DMS153 (cell line): ENCODE measurements at regions not wholly inside any gene's neighbourhood (a gene's known extent, or its start where the extent isn't known, plus 50 kb on each side); places are given as distances from the start of the nearest gene placed in this dataset.
"Not testable (repeated sequence)": the region's sequence is repeated elsewhere in the genome, so short reads cannot be mapped to it uniquely, and the experiment has no call there.

ENCODE experiments used
- DNase-seq: peaks from one replicate; lab custom pipeline; 2025; lab: John Stamatoyannopoulos, UW

DNA sequence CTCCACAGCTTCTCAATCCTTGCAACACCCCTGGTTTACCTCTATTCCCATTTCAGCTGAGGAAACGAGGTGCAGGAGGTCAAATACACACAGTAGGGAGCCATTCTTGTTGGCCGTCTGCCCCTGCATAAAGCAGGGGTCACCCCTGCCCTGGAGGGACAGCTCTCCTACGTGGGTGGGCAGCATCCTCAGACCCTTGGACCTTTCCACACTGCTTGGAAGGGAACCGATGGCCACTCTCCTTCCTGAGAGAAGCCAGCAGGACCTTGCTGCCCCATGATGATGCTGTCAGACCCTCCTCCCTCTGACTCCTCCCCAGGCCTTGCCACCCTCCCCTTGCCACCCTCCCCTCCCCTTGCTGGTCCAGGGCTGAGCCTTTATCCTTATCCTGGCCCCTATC is 121.1 kb upstream of the SYT13 start:
- no peak for DNase-seq

DNA sequence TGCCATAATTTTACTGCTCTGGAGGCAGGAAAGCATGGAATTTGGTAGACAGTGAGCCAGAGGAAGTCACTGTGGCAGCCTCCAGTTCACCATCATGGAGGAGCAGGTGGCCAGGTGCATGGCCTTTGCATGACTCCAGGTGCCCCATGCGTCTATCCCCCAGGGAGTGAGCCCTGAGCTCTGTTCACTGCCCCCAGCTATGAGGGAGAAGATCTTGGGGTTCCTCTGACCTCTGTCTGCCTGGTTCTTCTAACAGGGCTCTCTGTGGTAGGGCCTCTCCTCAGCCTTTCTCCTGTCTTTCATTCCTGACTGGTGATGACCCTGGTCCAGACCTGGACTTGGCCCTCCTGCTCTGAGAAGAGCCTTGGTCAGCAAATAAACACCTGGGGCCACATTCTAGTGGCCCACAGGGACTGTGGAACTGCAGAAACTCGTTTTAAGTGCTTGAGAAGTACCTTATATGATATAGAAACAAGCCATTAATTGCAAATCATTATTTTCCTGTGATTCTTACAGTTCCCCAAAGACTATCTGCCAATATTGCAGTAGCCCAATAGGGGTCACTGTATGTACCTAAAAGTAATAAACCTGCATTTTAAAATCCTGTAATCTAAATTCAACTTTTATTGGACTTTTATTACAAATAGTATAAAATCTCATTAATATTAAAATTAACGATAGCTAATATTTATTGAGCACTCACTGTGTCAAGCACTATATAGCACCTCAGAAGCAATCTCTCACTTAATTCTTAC is 120.0 kb upstream of the SYT13 start:
- DNase-seq = no peak

DNA sequence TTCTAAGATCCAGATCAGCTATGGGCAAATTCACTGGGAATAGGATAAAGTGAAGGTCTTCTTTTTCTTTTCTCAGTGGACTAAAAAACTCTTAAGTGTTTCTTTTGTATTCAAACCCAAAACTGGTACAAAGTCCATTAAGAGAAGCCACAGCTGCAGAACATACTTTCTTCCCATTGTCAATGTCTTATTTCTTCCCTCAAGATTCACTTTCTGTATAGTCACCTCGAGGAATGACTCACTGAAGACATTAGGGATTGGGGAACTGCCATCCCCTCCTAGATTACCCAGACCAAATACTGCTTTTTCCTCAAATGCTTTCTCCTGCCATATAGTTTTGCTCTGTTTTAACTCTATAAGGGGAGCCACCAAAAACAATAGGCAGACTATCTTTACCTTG is 117.4 kb upstream of the SYT13 start:
- not testable (repeated sequence) for DNase-seq

DNA sequence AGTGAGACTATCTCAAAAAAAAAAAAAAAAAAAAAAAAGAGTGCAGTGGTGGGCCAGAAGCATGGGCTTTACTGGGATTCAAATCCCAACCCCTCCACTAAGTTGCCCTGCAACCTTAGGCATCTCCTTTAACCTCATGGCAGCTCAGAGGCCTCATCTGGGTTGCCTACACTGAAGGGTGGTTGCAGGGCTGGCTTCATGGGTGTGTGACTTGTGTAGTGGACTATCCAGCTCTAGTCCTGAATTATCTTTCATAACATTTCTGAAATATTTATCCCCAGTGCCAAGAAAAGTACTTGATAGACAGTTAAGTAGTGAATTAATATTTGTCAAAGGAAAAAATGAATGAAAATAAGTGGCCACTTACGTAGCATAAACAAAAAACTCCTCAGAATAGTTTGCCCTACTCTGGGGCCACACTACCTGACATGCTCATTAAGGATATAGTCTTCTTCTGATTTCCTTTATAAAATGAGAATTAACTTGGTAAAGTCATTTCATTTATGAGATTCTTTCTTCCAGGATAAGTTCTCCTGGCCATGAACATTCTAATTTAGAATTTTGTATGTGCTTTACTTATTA is 116.0 kb upstream of the SYT13 start:
- no peak for DNase-seq

DNA sequence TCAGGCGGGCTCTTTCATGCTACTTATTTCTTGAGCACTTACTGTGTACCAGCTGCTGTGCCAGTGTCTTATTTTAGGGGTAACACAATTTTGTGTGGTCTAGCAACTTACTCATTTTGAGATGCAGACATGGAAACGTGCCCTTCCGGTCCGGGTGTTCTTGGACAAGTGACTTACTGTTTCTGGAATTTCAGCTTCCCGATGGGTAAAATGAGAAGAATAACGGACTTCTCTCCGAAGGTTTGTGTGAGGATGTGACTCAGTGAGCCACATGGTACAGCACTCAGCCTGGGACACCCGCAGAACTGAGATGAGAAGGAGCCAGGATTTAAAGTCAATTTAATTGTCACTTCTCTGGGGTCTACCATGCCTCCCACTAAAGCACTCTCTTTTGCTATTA is 114.5 kb upstream of the SYT13 start:
- DNase-seq = no peak

DNA sequence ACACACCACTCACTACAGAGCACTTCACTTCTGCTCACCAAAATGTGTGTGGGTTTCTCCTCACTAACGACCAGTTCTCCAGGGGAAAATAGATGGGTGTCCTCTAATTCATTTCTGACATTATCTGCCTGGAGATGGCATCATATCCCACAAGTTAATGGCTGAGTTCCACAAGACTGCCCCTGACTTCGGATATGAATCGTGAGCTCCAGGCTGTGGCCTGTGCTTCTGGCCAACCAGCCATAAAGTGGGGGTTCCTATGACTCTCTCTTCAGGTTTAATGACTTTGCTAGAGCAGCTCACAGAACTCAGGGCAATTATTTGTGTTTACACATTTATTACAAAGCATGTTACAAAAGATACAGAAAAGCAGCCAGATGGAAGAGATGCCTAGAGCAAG is 113.0 kb upstream of the SYT13 start:
- DNase-seq = no peak

DNA sequence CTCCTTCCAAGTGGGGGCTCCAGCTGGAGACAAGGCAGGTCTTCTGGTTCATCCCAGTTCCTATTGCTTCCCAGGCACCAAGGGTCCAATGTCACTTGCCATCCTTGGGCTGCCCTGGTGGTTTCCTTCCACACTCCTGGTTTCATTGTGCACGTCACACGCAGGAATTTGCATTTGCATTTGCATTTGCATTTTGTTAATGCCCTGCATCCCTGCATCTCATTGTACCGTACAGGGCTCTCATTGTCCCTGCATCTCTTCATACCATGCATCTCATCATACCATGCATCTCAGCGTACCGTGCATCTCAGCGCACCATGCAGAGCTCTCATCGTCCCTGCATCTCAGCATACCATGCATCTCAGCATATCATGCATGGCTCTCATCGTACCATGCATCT is 112.2 kb upstream of the SYT13 start:
- no peak for DNase-seq

DNA sequence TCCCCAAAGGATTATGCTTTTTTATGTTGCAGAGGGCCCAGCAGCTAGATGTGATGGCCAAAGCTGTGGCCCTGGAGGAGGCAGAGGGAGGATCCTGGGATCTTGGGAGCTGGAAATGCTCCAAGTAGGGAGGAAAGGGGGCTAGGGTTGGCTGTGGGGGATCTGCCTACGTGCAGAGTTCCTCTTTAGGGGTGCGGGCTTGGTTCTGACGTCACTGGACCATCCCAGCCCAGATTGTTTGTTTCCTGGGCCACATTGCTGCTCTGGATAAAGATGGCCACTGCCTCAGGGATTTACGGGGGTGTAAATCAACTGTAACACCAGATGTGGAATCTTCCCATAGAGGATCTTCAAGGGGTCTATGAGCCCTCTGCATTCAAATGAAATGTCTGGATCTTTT is 110.3 kb upstream of the SYT13 start:
- DNase-seq = no peak

DNA sequence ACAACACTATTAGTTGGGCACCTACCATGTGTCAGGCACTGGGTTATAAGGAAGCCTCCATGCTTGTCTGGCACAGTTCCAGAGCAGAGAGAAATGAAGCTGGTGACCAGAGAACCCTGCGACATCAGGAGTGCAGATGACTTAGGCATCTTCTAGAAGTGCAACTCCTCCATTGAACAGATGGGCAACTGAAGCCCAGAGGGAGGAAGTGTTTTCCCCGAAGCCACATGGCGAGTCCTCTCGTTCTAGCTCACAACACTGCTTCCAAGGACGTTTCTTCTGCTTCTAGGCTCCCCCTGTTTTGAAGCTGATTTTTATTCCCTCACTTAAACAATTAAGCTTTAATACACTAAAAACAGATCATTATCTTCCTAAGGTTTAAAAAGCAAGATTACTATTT is 109.8 kb upstream of the SYT13 start:
- DNase-seq = no peak

DNA sequence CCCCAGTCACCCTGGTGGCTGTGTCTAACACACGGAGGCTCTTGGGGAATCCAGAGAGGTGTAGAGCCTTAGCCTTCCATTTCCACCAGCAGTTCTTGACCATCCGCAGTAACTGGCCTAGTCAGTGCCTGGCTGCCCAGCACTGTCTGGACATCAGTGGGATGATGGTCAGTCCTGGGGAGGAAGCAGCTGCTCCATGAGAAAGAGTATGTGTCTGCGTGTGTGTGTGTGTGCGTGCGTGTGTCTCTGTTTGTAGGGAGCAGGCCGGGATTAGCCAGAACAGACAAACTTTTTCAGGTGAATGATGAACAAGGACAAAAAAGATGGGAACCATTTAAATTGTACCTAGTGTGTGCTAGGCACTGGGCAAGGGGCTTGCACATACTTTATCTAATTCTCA is 109.3 kb upstream of the SYT13 start:
- no peak for DNase-seq

DNA sequence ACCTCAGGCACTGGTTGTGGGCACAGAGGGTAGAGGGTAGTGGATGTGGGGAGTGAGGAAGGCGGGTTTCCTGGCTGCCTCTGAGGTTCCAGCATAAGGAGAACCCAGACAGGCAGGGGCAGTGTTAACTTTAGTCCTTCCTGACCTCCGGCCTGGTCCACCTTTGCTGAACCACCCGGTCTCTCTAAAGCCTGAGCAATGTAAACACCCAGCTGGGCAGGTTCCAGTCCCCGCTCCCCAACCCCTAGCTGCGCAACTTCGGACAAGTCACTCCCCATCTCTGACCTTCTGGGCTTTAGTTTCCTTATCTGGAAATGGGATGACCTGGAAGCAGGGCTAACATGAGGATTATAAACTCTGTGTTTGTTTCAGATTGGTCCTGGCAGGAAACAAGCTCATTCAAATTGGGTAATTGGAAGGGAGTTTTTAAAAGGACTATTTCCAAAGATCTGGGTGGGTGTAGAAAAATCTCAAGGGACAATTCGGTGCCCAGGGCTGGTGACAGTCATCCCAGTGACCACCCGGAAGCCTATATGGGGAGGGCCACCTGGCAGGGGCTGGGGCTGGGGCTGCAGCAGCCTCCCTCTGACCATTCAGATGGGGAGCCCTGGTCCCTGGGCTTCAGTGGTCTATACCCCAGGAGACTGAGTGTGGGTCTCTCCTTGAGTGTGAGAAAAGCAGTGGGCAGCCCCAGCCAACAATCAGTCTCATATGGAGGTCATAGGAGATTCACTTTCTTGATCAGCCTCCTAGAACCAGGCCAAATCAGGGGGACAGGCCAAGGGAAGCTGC is 108.3 kb upstream of the SYT13 start:
- DNase-seq = no peak

DNA sequence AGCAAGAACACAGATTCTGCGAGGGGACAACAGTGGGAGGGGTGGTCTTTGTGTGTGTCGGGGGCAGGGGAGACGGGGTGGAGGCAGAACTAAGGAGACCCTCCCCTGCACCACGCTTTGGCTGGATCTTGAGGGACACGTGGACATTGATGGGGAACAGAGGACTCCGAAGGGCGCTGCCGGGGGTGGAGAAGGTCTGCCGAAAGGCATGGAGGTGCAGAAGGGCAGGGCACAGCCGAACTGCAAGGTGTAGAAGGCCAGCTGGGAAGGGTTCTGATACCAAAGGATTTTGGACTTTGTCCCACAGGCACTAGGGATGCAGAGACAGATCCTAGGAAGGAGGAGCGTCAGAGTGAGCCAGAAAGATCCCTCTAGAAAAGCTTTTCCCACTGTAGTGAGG is 107.7 kb upstream of the SYT13 start:
- no peak for DNase-seq

DNA sequence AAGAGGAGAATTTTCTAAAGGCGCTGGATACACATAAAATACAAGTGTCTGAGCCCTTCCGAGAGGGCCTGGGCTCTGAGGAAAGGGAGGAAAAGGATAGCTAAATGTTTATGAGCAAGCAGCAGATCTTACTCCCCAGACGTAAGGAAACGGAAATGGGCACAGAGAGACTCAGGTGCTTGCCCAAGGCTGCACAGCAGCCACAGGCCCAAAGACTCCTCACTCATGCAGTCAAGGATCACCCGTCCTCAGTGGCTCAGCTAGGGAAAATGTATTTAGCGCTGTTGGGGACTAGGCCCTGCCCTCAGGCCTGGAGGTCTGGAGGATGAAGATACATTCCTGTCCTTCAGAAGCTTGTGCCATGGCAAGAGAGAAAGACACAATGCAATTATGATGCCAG is 107.2 kb upstream of the SYT13 start:
- no peak for DNase-seq

DNA sequence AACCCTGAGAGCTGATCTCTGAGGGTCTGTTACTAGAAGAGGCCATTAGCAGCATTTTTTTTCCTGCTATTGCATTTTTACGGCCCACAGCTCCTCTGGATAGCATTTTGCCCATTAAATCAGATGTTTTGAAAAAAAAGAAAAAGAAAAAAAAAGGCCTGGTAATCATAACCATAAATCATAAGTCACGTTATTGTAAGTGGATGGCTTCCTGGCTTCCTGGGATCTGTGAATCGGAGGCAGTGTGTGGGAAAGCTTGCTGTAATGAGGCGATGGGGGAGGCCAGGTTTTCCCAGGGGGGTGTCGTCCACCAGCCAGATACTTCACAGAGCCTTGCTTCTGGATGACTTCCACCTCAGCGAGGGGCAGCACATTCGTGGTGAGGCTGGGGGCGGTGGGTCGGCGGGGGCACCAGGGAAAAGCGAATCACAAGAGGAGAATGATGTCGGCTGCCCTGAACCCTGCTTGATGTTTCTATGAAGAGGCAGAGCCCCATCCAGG is 106.5 kb upstream of the SYT13 start:
- no peak for DNase-seq

DNA sequence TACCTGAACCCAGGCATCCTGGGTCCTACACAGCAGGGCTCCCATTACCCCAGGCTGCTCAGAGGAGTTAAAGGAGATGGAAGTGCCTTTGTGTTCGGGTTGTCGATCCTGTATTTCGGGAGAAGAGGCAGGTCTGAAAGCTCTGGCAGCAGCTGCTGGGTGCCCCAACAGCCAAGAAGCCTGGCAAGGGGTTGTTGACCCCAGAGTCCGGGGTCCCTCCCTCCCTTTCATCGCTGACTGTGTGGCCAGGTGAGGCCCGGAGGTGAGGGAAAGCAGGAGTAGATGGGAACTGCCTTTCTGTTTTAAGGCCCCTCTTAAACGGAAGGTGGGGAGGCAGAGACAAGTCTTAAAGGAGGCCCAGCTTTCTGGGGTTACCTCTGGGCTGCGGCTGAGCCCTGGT is 106.0 kb upstream of the SYT13 start:
- no peak for DNase-seq

DNA sequence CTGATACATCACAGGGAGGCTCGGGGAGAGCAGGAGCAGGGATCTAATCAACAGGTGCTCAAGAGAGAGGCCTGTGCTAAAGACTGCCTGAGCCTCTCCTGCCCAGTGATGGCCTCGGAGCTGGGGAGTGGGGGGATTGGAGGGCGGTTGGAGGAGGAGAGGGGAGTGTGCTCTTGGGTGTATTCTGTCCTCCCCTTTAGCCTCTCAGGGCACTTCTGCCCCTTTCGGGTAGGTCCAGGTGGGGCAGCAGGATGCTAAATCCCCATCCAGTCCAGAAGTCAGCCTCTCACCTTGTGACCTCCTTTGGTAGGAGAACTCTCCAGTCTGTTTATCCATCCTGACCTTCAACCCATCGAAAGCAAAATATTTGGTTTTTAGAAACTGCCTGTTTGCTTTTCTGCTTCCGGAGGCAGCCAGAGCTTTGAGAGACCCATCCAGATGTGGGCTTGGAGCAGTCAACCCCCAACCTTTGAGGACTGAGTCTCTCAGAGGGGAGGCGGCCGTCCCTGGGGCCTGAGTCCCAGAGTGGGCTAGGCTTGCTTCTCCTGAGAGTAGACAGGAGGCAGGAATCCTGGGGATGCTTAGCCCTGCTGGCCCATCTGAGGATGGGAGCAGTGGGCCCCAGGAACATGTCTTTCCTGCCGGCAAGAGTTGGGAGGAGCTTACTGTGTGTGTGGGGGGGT is 105.2 kb upstream of the SYT13 start:
- DNase-seq = no peak

DNA sequence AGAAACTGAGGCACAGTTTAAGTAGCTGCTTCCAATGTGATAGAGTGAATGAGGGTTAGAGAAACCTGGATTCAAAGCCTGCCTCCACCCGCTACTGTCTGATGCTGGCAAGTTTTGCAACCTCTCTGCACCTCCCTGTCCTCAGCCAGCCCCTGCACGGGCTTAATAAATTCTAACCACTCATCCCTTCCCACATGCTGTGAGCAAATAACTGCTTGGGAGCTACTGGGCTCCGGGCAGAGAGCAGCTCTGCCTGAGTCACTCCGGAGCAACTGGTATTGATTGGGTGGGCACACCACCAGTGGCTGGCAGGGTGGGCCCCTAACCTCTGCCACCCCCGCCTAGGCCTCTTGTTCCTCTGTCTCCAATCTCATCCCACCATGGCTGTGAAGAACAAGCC is 104.3 kb upstream of the SYT13 start:
- peak; percentile 75 for DNase-seq

DNA sequence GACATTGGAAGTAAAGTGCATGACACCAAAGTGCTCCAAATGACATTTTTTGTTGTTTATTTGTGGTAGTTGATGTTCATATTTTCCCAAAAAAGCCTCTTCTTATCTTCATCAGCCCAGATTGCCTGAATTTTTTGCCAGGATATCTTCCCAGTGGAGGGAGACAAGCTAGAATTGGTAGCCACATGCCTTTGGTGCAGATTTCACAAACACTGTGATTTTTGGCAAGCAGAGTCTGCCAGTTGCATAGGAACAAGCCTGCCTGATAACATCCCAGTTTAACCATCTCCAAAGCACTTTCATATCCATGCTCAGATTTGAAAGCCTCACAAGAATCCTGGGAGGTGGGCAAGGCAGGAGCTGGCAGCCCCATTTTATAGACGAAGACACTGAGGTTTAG is 102.3 kb upstream of the SYT13 start:
- no peak for DNase-seq

DNA sequence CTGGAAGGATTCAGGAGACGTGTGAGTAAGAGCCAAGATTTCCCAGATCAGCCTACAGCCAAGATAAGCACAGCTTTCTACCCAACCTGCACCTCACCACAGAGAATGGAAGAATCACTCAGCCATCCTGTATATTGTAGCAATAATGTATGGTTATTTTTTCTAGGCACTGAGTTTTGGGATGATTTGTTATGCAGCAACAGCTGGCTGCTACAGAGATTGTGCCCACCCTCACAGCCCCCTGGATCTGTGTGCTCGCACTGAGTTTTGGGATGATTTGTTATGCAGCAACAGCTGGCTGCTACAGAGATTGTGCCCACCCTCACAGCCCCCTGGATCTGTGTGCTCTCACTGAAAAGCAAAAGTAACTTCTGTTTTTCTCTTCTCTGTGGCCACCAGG is 101.7 kb upstream of the SYT13 start:
- not testable (repeated sequence) for DNase-seq

DNA sequence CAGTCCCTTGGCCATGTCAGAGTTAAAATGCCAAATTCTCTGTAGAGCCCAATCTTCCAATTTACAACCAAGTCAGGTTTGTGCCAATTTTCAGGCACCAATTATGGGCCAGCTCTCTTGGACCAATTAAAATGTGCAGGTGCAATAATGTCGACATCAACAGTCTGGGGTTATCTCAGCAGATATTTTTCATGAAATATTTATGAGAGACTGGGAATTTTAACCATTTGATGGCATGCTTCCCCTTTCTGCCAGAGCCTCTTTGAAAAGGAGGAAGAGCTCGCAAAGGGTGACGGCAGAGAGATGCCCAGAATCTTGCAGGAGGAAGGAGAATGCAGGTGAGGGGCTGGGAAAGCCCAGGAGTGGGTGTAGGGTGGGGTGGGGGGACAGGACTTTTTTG is 100.8 kb upstream of the SYT13 start:
- no peak for DNase-seq

DNA sequence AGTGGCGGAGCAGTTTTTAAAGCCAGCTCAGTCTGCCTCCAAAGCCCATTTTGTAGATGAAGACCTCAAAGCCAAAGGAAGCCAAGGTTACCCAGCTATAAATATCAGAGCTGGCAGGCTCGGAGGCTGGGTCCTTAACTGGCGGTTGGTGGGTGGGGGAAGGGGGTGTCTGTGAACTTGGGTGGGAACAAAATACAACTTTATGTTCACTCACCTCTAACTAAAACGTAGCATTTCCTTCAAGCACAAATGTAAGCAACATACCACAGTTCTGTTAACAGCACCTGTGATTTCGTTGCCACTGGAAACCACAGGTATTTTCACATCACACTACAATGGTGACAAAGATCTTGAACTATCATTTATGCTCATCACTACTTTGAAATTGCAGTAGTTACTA is 99.7 kb upstream of the SYT13 start:
- DNase-seq = no peak

DNA sequence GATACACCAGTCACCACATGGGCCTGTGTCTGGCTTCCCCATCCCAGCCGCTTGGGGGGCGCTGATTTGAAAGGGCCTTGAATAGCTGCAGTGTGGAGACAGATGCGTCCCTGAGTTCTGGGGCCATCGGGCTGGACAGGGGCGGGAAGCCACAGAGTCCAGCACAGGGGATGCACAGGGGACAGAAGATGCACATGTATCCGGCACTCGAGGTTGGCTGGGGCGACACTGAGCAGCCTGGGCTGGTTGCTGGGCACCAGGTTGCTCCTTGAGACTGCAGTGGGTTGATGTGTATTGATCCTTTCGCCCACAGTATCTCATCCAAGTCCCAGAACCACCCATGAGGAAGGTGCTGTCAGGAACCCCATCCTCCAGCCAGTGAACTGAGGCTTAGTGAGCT is 99.3 kb upstream of the SYT13 start:
- DNase-seq = no peak
